ENCODE measurements at regions not wholly inside any gene's neighbourhood (a gene's known extent, or its start where the extent isn't known, plus 50 kb on each side); places are given as distances from the start of the nearest gene placed in this dataset.
"Not testable (repeated sequence)": the region's sequence is repeated elsewhere in the genome, so short reads cannot be mapped to it uniquely, and the experiment has no call there.

GRCh38 chr2:136301006-136301405, 183.1 kb upstream of the CXCR4 start:
- H3K27ac Mint-ChIP-seq, result no peak overlapping the region
- H3K4me3 Mint-ChIP-seq, result no peak overlapping the region
- H3K27me3 Mint-ChIP-seq, result no peaks in the 10 kb centered on the region
- peaks cover 18% of the 10 kb centered on the region for H3K4me1 Mint-ChIP-seq
- no peaks in the 10 kb centered on the region for H3K36me3 Mint-ChIP-seq
- ATAC-seq, result no peak
- peaks cover 3% of the 10 kb centered on the region for H3K9me3 Mint-ChIP-seq

GRCh38 chr2:136298631-136299030, 180.7 kb upstream of the CXCR4 start:
- Mint-ChIP-seq H3K36me3 (no peaks in the 10 kb centered on the region), H3K9me3 (peaks cover 3% of the 10 kb centered on the region), H3K27ac (peak overlapping the region; percentile 57), H3K4me3 (no peak overlapping the region), H3K27me3 (no peaks in the 10 kb centered on the region), H3K4me1 (peaks cover under 1% of the 10 kb centered on the region)
- ATAC-seq, result no peak

GRCh38 chr2:136297994-136298393, 180.0 kb upstream of the CXCR4 start:
- Mint-ChIP-seq H3K4me3 (no peak overlapping the region), H3K27ac (no peak overlapping the region), H3K27me3 (no peaks in the 10 kb centered on the region), H3K9me3 (peaks cover 2% of the 10 kb centered on the region), H3K4me1 (no peaks in the 10 kb centered on the region), H3K36me3 (no peaks in the 10 kb centered on the region)
- ATAC-seq, result no peak

DNA sequence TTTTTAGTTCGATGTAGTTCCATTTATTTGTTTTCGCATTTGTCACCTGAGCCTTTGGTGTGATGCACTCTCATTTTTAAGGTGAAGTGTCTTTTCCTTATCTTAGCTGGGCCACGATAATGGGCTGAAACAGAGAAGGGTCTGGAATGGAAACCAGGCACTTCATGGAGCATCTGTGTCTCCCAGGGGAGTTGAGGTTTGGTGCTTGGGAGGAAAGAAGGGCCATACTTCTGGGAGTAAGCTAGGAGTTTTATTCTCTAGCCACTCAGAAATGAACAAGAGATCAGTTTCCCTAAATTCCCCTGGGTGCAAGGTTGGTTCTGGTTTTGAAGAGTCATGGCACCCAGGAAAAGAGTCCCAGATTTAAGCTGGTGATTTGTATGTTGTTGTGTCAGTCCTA, 179.4 kb upstream of the CXCR4 start:
- Mint-ChIP-seq H3K36me3 (no peaks in the 10 kb centered on the region), H3K4me3 (no peak overlapping the region), H3K9me3 (no peaks in the 10 kb centered on the region), H3K4me1 (no peaks in the 10 kb centered on the region), H3K27ac (no peak overlapping the region), H3K27me3 (no peaks in the 10 kb centered on the region)
- no peak for ATAC-seq

DNA sequence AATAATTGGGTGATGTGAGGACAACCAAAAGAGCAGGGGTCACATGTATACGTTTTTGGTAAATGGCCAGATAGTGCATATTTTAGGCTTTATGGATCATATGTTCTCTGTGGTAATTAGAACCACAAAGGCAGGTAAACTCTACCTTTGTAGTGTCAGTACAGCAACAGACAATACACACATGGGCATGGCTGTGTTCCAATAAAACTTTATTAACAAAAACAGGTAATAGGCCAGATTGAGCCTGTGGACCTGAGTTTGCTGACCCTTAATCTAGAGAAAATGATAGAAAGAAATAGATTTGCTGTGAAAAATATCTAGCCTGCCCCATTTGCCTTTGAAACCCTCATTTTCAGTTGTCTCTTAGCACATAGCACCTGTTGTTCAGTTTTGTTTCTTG, 177.2 kb upstream of the CXCR4 start:
- Mint-ChIP-seq H3K4me3 (no peak overlapping the region), H3K4me1 (no peaks in the 10 kb centered on the region), H3K27me3 (no peaks in the 10 kb centered on the region), H3K27ac (no peak overlapping the region), H3K36me3 (no peaks in the 10 kb centered on the region), H3K9me3 (no peaks in the 10 kb centered on the region)
- no peak for ATAC-seq

DNA sequence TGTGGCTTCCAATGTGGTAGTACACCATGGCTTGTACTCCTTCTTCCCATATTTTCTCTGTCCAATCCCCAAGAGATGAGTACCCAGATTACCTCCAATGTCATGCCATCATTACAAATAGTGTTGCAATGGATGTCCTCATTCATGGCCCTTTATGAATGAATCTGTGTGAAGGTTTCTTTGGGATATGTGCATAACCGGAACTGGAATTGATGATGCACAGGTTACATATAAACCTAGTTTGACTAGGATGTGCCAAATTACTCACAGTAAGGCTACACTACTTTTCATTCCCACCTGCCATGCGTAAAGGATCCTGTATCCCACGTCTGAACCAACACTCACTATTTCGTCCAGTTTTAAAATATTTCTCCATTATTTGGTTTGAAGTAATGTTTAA, 173.9 kb upstream of the CXCR4 start:
- H3K27ac Mint-ChIP-seq, result peak overlapping the region; percentile 20
- no peaks in the 10 kb centered on the region for H3K4me1 Mint-ChIP-seq
- ATAC-seq, result no peak
- no peak overlapping the region for H3K4me3 Mint-ChIP-seq
- no peaks in the 10 kb centered on the region for H3K27me3 Mint-ChIP-seq
- H3K9me3 Mint-ChIP-seq, result no peaks in the 10 kb centered on the region
- H3K36me3 Mint-ChIP-seq, result no peaks in the 10 kb centered on the region

DNA sequence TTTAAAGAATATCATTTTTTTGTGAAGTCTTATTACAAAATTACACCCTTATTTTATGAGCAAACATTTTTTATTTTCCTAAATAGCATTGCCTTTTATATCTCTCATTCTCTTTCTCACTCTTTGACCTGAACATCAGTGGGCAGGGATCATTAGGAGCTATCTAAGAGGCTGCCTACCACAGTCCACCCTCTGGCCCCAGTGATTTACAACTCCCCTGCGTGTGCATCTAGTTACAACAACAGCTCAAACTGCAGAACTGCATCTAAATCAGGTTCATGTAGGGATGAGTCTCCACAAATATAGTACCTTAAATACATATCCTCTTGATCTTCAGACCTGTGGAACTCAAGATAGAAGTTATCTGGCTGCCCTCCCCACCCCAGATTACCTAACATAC, 172.4 kb upstream of the CXCR4 start:
- peak overlapping the region; percentile 20 for H3K27ac Mint-ChIP-seq
- H3K4me3 Mint-ChIP-seq, result no peak overlapping the region
- H3K9me3 Mint-ChIP-seq, result no peaks in the 10 kb centered on the region
- H3K4me1 Mint-ChIP-seq, result peaks cover 13% of the 10 kb centered on the region
- no peaks in the 10 kb centered on the region for H3K27me3 Mint-ChIP-seq
- ATAC-seq, result no peak
- no peaks in the 10 kb centered on the region for H3K36me3 Mint-ChIP-seq

DNA sequence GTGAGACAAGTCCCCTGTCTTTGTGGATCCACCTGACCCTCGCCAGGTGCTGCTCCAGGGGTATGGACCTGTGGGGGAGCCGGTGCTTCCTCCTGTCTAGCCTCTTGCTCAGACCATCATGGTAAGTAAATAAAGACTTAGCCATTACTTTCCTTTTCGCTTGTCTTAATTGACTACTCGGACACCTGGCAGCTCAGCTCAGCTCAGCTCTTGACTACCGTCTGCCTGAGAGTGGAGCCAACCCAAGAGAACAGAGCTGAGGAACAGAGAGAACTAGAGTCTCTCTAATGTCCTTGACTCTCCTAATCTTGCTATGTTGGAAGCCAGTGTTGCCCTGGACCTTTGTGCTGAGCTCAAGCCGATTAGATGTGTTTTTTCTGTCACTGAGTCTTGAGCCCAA, 170.3 kb upstream of the CXCR4 start:
- H3K4me1 Mint-ChIP-seq, result peaks cover 32% of the 10 kb centered on the region
- no peaks in the 10 kb centered on the region for H3K36me3 Mint-ChIP-seq
- peak overlapping the region; percentile 50 for H3K27ac Mint-ChIP-seq
- no peaks in the 10 kb centered on the region for H3K9me3 Mint-ChIP-seq
- no peaks in the 10 kb centered on the region for H3K27me3 Mint-ChIP-seq
- no peak overlapping the region for H3K4me3 Mint-ChIP-seq
- ATAC-seq, result no peak

GRCh38 chr2:136286423-136286822, 168.5 kb upstream of the CXCR4 start:
- Mint-ChIP-seq H3K27me3 (no peaks in the 10 kb centered on the region), H3K4me1 (peaks cover 50% of the 10 kb centered on the region), H3K9me3 (no peaks in the 10 kb centered on the region), H3K27ac (peak overlapping the region; percentile 97), H3K4me3 (peak overlapping the region; percentile 10), H3K36me3 (no peaks in the 10 kb centered on the region)
- ATAC-seq, result no peak

DNA sequence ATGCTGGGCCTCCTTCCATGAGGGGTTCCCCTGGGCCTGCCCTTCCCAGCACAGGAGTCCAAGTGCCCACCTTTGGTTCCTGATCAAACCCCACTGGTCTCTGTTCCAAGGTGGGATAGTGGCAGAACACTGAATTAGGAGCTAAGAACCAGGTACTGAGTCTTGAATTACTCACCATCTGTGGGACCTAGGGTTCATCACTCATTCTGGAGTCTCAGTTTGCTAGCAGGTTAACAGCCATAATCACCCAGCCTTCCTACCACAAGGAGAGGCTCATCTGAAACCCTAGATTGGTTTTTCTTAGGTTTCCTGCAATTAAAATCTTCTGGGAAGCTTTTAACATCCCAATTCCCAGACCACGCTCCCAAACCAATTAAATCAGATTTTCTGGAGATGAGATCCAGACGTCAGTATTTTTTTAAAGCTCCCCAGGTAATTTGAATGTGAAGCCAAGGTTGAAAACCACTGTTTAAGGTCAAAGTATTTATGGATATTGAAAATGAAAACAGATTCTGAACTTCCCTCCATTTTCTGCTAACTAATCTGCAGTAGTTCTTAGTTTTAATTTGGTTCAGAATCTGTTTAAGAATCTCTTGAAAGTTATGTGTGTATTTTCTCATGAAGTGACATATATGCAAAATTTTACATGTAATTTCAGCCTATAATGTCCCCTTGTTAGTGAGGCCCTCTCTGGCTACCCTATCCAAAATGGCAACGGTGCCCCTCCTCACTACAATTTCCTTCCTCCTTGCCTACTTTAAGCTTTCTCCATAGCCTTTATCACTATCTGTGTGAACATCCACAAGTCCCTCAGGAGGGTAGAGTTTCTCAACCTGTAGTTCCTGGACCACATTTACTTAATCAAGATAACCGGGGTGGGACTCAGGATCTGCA, 166.5 kb upstream of the CXCR4 start:
- peaks cover 65% of the 10 kb centered on the region for H3K4me1 Mint-ChIP-seq
- peak overlapping the region; percentile 51 for H3K4me3 Mint-ChIP-seq

GRCh38 chr2:136282251-136282650, 164.3 kb upstream of the CXCR4 start:
- no peaks in the 10 kb centered on the region for H3K36me3 Mint-ChIP-seq
- ATAC-seq, result no peak
- H3K9me3 Mint-ChIP-seq, result no peaks in the 10 kb centered on the region
- H3K4me1 Mint-ChIP-seq, result peaks cover 78% of the 10 kb centered on the region
- peak overlapping the region; percentile 77 for H3K27ac Mint-ChIP-seq
- no peaks in the 10 kb centered on the region for H3K27me3 Mint-ChIP-seq
- H3K4me3 Mint-ChIP-seq, result no peak overlapping the region

More for the DNA sequence above, 166.5 kb upstream of the CXCR4 start:
- H3K27me3 Mint-ChIP-seq, result no peaks in the 10 kb centered on the region
- no peaks in the 10 kb centered on the region for H3K36me3 Mint-ChIP-seq
- no peaks in the 10 kb centered on the region for H3K9me3 Mint-ChIP-seq
- peak; percentile 64 for ATAC-seq
- H3K27ac Mint-ChIP-seq, result peak overlapping the region; percentile 97

DNA sequence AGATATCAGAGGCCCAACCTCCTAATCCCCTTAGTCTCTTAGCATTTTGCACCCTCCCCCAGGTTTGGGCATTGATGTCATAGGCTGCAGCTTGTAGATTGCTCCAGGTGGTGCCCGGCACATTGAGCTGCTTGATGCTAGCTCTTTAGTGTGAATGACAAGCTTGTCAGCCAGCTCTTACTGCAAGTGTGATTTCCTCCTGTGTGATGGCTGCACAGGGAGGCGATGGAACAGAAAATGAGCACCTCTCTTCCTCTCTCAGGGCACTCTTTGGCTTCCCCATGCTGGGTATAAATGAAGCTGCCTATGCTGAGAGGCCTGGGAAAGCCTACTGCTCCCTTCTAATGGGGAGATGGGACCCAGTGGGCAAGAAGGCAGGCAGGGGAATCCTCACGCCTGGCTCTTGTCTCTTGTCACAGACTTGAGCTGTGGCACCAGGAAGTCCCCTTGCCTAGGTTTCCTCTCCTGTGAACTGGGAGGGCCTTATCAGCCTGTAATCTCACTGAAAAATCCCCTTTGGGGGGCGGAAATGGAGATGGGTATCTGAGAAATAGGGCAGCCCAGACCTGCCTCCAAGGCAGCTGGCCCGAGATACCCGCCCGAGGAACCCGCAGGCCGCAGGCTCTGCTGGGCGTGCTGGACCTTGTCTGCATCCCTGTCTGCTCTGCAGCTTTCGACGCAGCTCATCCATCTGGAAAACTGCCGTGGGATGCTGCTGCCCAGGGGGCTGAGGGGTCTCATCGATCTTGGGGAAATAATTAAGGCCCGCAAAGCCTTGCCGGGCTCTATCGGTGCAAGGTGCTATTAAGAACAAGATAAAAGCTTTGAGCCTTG, 163.5 kb upstream of the CXCR4 start:
- H3K36me3 Mint-ChIP-seq, result no peaks in the 10 kb centered on the region
- H3K27me3 Mint-ChIP-seq, result no peaks in the 10 kb centered on the region
- peak overlapping the region; percentile 77 for H3K27ac Mint-ChIP-seq
- H3K9me3 Mint-ChIP-seq, result no peaks in the 10 kb centered on the region
- H3K4me1 Mint-ChIP-seq, result peaks cover 77% of the 10 kb centered on the region
- peak; percentile 44 for ATAC-seq
- H3K4me3 Mint-ChIP-seq, result no peak overlapping the region

DNA sequence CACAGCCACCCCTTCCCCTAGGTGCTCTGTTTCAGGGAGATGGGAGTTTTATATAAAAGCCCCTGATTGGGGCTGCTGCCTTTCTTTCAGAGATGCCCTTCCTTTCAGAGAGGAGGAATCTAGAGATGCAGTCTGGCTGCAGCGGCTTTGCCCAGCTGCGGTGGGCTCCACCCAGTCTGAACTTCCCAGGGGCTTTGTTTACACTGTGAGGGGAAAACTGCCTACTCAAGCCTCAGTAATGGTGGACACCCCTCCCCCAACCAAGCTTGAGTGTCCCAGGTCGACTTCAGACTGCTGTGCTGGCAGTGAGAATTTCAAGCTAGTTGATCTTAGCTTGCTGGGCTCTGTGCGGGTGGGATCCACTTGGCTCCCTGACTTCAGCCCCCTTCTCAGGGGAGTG, 148.4 kb upstream of the CXCR4 start:
- not testable (repeated sequence) for H3K27me3 Mint-ChIP-seq, ATAC-seq, H3K4me1 Mint-ChIP-seq, H3K4me3 Mint-ChIP-seq, H3K9me3 Mint-ChIP-seq, H3K36me3 Mint-ChIP-seq
- peak overlapping the region; percentile 46 for H3K27ac Mint-ChIP-seq

GRCh38 chr2:136259551-136259950, 141.6 kb upstream of the CXCR4 start:
- peaks cover 7% of the 10 kb centered on the region for H3K9me3 Mint-ChIP-seq
- no peak overlapping the region for H3K4me3 Mint-ChIP-seq
- ATAC-seq, result no peak
- H3K27me3 Mint-ChIP-seq, result no peaks in the 10 kb centered on the region
- peaks cover 52% of the 10 kb centered on the region for H3K4me1 Mint-ChIP-seq
- peaks cover 8% of the 10 kb centered on the region for H3K36me3 Mint-ChIP-seq
- peak overlapping the region; percentile 90 for H3K27ac Mint-ChIP-seq

GRCh38 chr2:136257893-136258292, 139.9 kb upstream of the CXCR4 start:
- Mint-ChIP-seq H3K4me1 (peaks cover 65% of the 10 kb centered on the region), H3K36me3 (no peaks in the 10 kb centered on the region), H3K4me3 (no peak overlapping the region), H3K27ac (peak overlapping the region; percentile 90), H3K27me3 (no peaks in the 10 kb centered on the region), H3K9me3 (no peaks in the 10 kb centered on the region)
- ATAC-seq, result no peak

Data from stimulated activated memory B cell treated with anti-CD40 and anti-IgM and Interleukin-4, amounts not matched to agents 10 μg/mL and 1 μg/mL and 100 μg/mL, for 72 hours (primary cell).